ENCODE measurements at regions not wholly inside any gene's neighbourhood (a gene's known extent, or its start where the extent isn't known, plus 50 kb on each side); places are given as distances from the start of the nearest gene placed in this dataset.

GRCh38 chr12:54723379-54724256 is 75.5 kb upstream of the DCD start:
- peak in 1 of 2 experiments; percentile 19 for DNase-seq (ENCODE audit: low read depth in 1 of 2, low spot score in 1 of 2)
- Histone ChIP-seq H3K27me3 (ENCODE audit: insufficient read depth, poor library complexity, severe bottlenecking) (peaks cover 3% of the 10 kb centered on the region), H3K27ac (replicated peaks) (no peak overlapping the region), H3K4me3 (replicated peaks; ENCODE audit: insufficient read depth, low read length) (no peak overlapping the region)
- TF ChIP-seq POLR2AphosphoS5 (IDR thresholded peaks at IDR 0.05; ENCODE audit: low read depth) (no peak), SPI1 (IDR thresholded peaks at IDR 0.05; ENCODE audit: borderline replicate concordance, low read depth) (no peak), REST (IDR thresholded peaks at IDR 0.05; ENCODE audit: insufficient replicate concordance, low read depth) (no peak), GABPA (IDR thresholded peaks at IDR 0.05; ENCODE audit: low read depth) (no peak), CTCF (IDR thresholded peaks at IDR 0.05; ENCODE audit: insufficient read depth, low read length) (peak; percentile 32)

GRCh38 chr12:54721312-54721711 is 73.1 kb upstream of the DCD start:
- TF ChIP-seq SPI1 (IDR thresholded peaks at IDR 0.05; ENCODE audit: borderline replicate concordance, low read depth) (no peak), REST (IDR thresholded peaks at IDR 0.05; ENCODE audit: insufficient replicate concordance, low read depth) (no peak), GABPA (IDR thresholded peaks at IDR 0.05; ENCODE audit: low read depth) (no peak), POLR2AphosphoS5 (IDR thresholded peaks at IDR 0.05; ENCODE audit: low read depth) (no peak), CTCF (IDR thresholded peaks at IDR 0.05; ENCODE audit: insufficient read depth, low read length) (no peak)
- Histone ChIP-seq H3K27me3 (ENCODE audit: insufficient read depth, poor library complexity, severe bottlenecking) (peaks cover 3% of the 10 kb centered on the region), H3K27ac (replicated peaks) (no peak overlapping the region), H3K4me3 (replicated peaks; ENCODE audit: insufficient read depth, low read length) (no peak overlapping the region)
- DNase-seq (ENCODE audit: low read depth in 1 of 2, low spot score in 1 of 2): no peak

- no peak for TF ChIP-seq GABPA (IDR thresholded peaks at IDR 0.05; ENCODE audit: low read depth)
- no peak for TF ChIP-seq SPI1 (IDR thresholded peaks at IDR 0.05; ENCODE audit: borderline replicate concordance, low read depth)
- no peak for TF ChIP-seq POLR2AphosphoS5 (IDR thresholded peaks at IDR 0.05; ENCODE audit: low read depth)
- no peak for TF ChIP-seq CTCF (IDR thresholded peaks at IDR 0.05; ENCODE audit: insufficient read depth, low read length)
- TF ChIP-seq REST (IDR thresholded peaks at IDR 0.05; ENCODE audit: insufficient replicate concordance, low read depth): no peak
- no peak for DNase-seq (ENCODE audit: low read depth in 1 of 2, low spot score in 1 of 2)
- Histone ChIP-seq H3K27me3 (ENCODE audit: insufficient read depth, poor library complexity, severe bottlenecking) (peaks cover 3% of the 10 kb centered on the region), H3K4me3 (replicated peaks; ENCODE audit: insufficient read depth, low read length) (no peak overlapping the region), H3K27ac (replicated peaks) (no peak overlapping the region)
These were observed 71.5 kb upstream of the DCD start for GRCh38 chr12:54719691-54720090.
